OCI-LY1 (cell line): ENCODE measurements at regions not wholly inside any gene's neighbourhood (a gene's known extent, or its start where the extent isn't known, plus 50 kb on each side); places are given as distances from the start of the nearest gene placed in this dataset.

Experiments used
- EZH2 ChIP-seq: fragments of 200-600 bp; sonication (generic), shearing (Covaris generic); IDR thresholded peaks from 2 replicates; pipeline ENCODE4 v1.8.0; 2017; ENCODE audit warnings: borderline replicate concordance, mixed run types, mild to moderate bottlenecking, antibody characterized with exemption, low read length, moderate library complexity, mixed read lengths
- TF ChIP-seq, protein P1 (sequence below): fragments of 200-600 bp; sonication (generic), shearing (Covaris generic); IDR thresholded peaks from 2 replicates; pipeline ENCODE4 v1.5.1; 2017; ENCODE audit warnings: mild to moderate bottlenecking, antibody characterized with exemption, low read length, moderate library complexity, mixed read lengths

DNA sequence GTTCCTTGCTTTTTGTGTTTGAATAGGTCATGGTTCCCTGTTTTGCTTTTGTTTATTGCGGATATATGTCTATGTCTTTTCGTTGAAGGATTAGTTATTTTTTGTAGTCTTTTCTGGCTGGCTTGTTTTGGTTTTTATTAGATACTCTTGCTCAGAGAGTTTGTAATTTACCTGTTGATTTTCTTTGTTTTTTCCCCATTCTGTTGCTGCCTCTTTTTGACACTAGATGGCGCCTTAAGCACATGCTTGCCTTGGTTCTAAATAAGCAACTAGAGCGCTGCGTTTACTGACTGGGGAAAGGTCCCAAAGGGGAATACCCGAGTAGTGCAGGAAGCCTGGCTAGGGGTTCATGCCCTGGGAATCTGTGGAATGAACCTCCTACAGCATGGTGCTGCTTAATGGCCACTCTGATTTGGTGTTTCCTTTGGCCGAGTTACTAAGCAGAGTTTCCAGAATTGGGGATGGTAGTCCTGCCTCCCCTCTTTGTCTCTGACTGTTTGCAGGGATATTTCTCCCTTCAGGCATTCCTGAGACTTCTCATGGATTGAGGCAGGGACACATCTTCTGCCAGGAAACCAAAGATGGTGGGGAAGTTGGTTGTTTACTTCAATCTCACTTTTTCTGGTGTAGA, 143.2 kb downstream of the PTPRU start:
- TF ChIP-seq, protein P1, sequence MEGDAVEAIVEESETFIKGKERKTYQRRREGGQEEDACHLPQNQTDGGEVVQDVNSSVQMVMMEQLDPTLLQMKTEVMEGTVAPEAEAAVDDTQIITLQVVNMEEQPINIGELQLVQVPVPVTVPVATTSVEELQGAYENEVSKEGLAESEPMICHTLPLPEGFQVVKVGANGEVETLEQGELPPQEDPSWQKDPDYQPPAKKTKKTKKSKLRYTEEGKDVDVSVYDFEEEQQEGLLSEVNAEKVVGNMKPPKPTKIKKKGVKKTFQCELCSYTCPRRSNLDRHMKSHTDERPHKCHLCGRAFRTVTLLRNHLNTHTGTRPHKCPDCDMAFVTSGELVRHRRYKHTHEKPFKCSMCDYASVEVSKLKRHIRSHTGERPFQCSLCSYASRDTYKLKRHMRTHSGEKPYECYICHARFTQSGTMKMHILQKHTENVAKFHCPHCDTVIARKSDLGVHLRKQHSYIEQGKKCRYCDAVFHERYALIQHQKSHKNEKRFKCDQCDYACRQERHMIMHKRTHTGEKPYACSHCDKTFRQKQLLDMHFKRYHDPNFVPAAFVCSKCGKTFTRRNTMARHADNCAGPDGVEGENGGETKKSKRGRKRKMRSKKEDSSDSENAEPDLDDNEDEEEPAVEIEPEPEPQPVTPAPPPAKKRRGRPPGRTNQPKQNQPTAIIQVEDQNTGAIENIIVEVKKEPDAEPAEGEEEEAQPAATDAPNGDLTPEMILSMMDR: peak; percentile 82
- TF ChIP-seq EZH2: no peak
